Vagina (tissue), 2 donors: ENCODE measurements at regions not wholly inside any gene's neighbourhood (a gene's known extent, or its start where the extent isn't known, plus 50 kb on each side); places are given as distances from the start of the nearest gene placed in this dataset.

ENCODE experiments used
- CTCF ChIP-seq, 3 experiments: fragments of 450-650 bp in 2 of 3; fragments of 200-600 bp in 1 of 3; sonication (generic) in 1 of 3; IDR thresholded peaks; one replicate each; pipeline ENCODE4 v1.5.1; 2017 to 2019; ENCODE audit warnings: antibody characterized with exemption in 3 of 3, mild to moderate bottlenecking in 2 of 3, moderate library complexity in 2 of 3
- POLR2AphosphoS5 ChIP-seq, 2 donors: sonication (generic); formaldehyde crosslinking; IDR thresholded peaks; one replicate each; pipeline ENCODE4 v1.9.0; 2017; ENCODE audit warnings: antibody characterized with exemption in 2 of 2, mild to moderate bottlenecking in 2 of 2, low read depth in 1 of 2; ENCODE audit not compliant: insufficient read depth in 1 of 2

- TF ChIP-seq CTCF (IDR thresholded peaks at IDR 0.05) (no peak), POLR2AphosphoS5 (IDR thresholded peaks at IDR 0.05; ENCODE audit: insufficient read depth in 1 of 2, low read depth in 1 of 2) (no peak)
Measured at GRCh38 chr7:67990003-67990402, 993.4 kb downstream of the TYW1 start.
